Esophagus squamous epithelium (tissue), 4 donors: ENCODE measurements at regions not wholly inside any gene's neighbourhood (a gene's known extent, or its start where the extent isn't known, plus 50 kb on each side); places are given as distances from the start of the nearest gene placed in this dataset.

Experiments used
- CTCF ChIP-seq, 6 experiments: fragments of 450-650 bp in 4 of 6; fragments of 200-600 bp in 2 of 6; sonication (generic) in 2 of 6; IDR thresholded peaks; one replicate each; pipeline ENCODE4 v1.5.1; 2016 to 2019; ENCODE audit warnings: antibody characterized with exemption in 6 of 6, mild to moderate bottlenecking in 4 of 6, moderate library complexity in 4 of 6
- POLR2A ChIP-seq, 4 donors: fragments of 450-650 bp; IDR thresholded peaks; one replicate each; pipeline ENCODE4 v1.6.1; 2017; ENCODE audit warnings: antibody characterized with exemption in 4 of 4, mild to moderate bottlenecking in 4 of 4, moderate library complexity in 3 of 4

- TF ChIP-seq CTCF (IDR thresholded peaks at IDR 0.05), result no peak
- no peak for TF ChIP-seq POLR2A (IDR thresholded peaks at IDR 0.05)
These were observed 147.9 kb downstream of the SOX4 start for GRCh38 chr6:21741221-21742109.
